NCI-H2081 treated with DMSO at 0.1 percent for 48 hours (cell line): ENCODE measurements at regions not wholly inside any gene's neighbourhood (a gene's known extent, or its start where the extent isn't known, plus 50 kb on each side); places are given as distances from the start of the nearest gene placed in this dataset.
"Not testable (repeated sequence)": the region's sequence is repeated elsewhere in the genome, so short reads cannot be mapped to it uniquely, and the experiment has no call there.

Experiments
- DNase-seq: peaks from one replicate; lab custom pipeline; 2025; lab: John Stamatoyannopoulos, UW

- no peak for DNase-seq
These were observed 2074.3 kb downstream of the PCDH9 start for GRCh38 chr13:65155861-65156260.

GRCh38 chr13:65154661-65155447 is 2075.3 kb downstream of the PCDH9 start:
- DNase-seq, result no peak

GRCh38 chr13:65149687-65150086 is 2080.4 kb downstream of the PCDH9 start:
- DNase-seq, result no peak

DNA sequence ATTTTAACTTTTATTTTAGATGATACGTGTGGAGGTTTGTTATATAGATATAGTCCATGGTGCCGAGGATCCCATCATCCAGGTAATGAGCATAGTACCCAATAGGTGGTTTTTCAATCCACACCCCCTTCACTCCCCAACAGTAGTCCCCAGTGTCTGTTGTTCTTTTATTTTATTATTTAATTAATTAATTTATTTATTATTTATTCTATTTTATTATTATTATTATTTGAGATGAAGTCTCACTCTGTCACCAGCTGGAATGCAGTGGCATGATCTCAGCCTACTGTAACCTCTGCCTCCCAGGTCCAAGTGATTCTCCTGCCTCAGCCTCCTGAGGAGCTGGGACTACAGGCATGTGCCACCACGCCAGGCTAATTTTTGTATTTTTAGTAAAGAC is 2086.2 kb downstream of the PCDH9 start:
- DNase-seq, result no peak

DNA sequence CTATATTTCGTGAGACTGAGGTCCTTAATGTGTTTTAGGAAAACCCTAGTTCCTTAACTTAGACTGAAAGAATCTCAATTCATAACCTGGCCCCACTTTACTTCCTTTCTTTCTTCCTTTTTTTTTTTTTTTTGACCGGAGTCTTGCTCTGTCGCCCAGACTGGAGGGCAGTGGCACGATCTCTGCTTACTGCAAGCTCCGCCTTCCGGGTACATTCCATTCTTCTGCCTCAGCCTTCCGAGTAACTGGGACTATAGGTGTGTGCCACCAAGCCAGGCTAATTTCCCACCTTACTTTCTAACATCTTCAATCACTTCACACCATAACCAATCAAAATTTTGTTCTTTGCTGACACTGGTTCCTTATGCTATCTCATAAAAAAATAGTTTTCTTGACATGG is 2097.0 kb downstream of the PCDH9 start:
- no peak for DNase-seq

- DNase-seq, result no peak
These were observed 2104.9 kb downstream of the PCDH9 start for GRCh38 chr13:65125236-65125635.

- DNase-seq, result no peak
These were observed 2117.6 kb downstream of the PCDH9 start for GRCh38 chr13:65112531-65112941.

DNA sequence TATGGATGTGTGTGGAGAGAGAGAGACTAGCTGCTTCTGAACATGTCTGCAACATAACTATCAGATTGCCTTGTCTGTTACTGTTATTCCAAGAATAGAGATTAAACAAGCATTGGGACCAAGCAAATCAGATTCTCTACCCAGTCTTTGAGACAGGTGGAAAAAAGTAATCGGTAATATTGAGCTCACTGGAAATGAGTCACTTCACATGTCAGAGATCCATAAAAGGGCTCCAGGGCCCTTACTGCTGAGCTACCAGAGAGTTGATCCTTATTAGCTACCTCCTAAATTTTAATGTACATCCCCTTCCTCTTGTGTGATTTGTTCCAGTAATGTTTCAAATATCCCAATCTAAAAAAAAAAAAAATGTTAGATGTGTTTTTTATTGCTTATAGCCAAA is 2118.0 kb downstream of the PCDH9 start:
- DNase-seq, result no peak

DNA sequence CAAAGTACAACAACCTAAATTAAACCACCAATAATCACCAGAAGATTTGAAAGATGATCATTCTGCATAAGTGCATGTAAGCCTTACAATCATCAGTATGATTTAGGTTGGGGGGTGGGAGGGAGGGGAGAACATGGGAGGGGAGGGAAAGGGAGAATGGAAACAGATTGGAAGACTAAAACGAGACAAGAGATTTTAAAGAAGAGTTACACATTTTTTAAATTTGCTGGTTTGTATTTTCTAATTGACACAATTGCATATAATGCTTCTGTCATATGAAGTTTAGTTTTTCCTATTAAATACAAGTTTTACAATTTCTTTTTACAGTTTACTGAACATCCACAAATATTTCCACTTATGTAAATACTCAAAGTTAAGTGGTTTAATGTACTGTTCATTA is 2118.9 kb downstream of the PCDH9 start:
- DNase-seq, result no peak

DNA sequence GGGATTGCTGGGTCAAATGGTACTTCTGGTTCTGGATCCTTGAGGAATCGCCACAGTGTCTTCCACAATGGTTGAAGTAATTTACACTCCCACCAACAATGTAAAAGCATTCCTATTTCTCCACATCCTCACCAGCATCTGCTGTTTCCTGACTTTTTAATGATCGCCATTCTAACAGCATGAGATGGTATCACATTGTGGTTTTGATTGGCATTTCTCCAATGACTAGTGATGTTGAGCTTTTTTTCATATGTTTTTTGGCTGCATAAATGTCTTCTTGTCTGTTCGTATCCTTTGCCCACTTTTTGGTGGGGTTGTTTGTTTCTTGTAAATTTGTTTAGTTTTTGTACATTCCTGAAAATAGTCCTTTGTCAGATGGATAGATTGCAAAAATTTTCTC is 2125.7 kb downstream of the PCDH9 start:
- not testable (repeated sequence) for DNase-seq

DNA sequence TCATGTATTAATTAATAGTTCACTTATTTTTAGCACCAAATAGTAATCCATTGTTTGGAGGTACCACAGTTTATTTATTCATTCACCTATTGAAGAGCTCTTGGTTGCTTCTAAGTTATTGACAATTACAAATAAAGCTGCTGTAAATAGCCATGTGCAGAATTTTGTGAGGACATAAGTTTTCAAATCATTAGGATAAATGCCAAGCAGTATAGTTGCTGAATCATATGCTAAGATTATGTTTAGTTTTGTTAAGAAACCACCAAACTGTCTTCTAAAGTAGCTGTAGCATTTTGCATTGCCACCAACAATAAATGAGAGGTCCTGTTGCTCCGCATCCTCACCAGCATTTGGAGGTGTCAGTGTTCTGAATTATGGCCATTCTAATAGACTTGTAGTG is 2126.8 kb downstream of the PCDH9 start:
- no peak for DNase-seq

DNA sequence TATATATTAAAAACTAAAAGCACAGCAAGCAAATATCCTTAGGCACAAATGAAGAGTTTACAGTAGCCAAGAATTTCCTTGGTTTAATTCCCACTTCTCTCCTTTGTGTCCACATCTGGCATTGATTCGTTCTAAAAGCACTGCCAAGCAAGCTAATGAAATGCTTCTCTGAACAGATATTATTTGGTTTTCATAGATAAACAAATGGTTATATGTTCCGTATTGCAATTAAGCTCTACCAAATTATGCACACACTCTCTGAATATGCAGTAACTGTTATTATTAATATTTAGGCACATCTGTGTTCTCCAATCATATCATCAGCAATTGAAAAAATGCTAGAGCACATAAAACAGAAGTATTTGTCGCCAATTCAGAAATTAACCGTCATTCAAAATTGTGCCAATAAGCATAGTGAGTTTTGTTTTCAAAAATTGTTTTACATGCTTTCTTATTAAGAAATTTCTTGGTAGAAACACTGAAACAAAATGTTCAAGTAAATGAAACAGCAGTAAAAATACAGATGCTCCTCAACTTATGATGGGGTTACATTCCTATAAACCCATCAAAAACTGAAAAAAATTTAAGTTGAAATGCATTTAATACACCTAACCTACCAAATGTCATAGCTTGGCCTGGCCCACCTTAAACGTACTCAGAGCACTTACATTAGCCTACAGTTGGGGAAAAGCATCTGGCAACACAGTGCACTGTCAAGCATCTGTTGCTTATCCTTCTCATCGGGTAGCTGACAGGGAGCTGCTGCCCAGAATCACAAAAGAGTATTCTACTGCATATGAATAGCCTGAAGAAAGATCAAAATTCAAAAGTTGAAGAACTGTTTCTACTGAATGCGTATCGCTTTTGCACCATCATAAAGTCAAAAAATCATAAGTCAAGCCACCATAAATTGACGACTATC is 2134.7 kb downstream of the PCDH9 start:
- no peak for DNase-seq

DNA sequence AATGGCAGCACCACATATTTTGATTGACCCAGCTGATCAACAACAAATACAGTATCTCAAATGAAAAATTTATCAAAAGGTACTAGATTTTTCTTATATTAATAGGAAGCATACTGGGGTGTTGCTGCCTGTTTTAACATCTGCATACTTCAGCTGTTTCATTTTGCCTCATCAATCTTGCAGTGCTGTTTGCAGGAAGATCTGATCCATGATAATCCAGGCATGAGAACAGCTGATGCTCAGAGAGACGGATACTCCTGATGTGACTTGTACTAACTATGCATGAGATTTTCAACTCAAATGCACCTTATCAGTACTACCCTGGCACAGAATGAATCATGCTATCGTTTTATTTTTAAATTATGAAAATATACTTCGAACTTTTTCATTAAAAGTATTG is 2136.8 kb downstream of the PCDH9 start:
- no peak for DNase-seq

GRCh38 chr13:65091031-65091430 is 2139.1 kb downstream of the PCDH9 start:
- no peak for DNase-seq

DNA sequence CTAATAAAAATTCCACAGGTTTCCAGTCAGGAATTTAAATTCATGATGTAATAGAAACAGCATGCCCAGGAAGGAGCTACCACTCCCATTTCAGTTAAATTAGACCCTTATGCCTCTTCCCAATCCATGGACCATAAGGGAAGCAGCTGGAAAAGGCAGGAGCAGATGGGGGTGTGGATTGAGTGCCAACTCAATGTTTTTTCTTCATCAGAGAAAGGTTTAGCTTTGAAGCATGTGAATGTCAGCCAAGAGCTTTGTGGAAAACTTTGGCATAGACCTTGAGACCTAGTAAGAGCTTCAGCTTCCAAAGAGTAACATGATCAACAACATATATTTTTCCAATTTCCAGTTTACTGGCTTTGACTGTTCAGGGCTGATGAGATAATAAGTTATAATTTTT is 2139.9 kb downstream of the PCDH9 start:
- DNase-seq, result no peak

DNA sequence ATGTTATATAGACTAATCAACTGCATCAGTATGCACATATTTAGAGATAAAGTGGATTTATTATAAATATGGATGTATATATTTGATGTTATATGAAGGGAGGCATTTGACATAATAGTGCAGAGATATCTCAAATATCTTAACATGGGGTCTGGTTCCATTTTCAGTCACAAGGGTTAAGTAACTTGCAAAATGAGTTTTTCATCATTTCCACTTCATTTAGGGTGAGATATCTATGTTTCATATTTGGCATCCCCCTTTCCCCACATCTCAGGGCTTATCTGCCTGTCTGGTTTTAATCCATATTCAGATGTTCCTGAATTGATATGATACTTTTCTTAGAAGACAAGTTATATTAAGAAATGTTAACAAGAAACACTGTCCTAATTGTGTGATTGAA is 2141.2 kb downstream of the PCDH9 start:
- DNase-seq, result no peak

- DNase-seq, result no peak
These were observed 2144.2 kb downstream of the PCDH9 start for GRCh38 chr13:65085977-65086376.

DNA sequence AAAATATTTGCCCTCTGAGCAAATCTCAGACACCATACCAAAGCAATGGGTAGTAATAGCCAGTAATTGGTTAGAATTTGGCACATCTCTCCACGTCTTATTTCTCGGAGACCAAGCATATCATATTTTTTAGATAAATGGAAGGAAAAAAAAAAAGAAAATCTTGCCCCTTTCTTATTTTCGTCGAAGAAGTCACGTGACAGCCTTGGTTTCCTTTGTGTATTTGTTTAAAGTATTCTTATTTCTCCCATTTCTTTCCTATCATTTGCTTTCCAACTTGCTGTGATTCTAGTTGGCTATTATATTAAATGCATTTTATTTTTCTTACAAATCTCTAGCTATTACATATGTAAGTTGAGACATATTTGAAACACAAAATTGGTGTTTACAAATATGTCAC is 2155.9 kb downstream of the PCDH9 start:
- no peak for DNase-seq

DNA sequence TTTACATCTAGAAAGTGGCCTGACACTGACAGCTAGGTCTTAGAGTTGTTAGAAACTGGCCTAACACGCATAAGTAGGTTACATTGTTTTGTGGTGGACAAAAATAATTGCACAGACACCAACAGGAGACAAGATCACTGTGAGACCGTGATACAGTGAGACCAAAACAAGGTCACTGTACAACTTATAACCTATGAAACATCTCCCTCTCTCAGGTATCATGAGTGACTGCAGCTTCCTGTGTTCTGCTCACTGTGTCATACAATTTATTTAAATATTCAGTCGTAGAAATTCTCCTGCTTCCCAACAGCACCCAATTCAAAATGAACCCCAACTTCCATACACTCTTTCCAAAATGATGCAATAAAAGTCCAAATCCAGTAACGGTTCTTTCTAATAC is 2165.2 kb downstream of the PCDH9 start:
- no peak for DNase-seq

- DNase-seq, result no peak
These were observed 2166.4 kb downstream of the PCDH9 start for GRCh38 chr13:65063753-65064152.

- no peak for DNase-seq
These were observed 2172.2 kb downstream of the PCDH9 start for GRCh38 chr13:65057986-65058385.

DNA sequence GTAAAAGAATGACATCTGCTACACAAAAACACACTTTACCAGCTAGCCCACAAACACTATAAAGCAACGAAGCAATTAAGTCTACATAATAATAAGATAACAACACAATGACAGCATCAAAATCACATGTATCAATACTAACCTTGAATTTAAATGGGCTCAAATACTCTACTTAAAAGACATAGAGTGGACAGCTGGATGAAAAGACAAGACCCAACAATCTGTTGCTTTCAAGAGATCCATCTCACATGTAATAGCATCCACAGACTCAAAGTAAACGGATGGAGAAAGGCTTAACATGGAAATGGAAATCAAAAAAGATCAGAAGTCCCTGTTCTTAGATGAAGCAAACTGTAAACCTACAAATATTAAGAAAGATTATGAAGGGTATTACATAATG is 2175.9 kb downstream of the PCDH9 start:
- no peak for DNase-seq

DNA sequence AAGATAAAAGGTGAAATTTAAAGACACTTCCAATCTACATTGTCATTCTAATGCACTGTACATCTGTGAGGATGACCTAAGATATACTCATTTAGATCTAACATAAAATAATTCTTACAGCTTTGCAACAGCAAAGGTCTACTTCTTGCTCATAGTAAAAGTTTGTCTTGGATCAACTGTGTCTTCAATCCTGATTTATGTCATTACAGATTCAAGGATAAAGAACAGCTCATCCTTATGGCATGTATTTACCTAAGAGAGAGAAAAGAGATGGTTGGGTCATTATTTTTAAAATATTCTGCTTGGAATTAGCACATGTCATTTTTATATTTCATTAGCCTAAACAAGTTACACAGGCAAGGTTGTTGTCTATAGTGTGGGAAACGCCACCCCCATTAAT is 2193.1 kb downstream of the PCDH9 start:
- no peak for DNase-seq
